Fibroblast of skin of left biceps (primary cell): ENCODE measurements at regions not wholly inside any gene's neighbourhood (a gene's known extent, or its start where the extent isn't known, plus 50 kb on each side); places are given as distances from the start of the nearest gene placed in this dataset.
"Not testable (repeated sequence)": the region's sequence is repeated elsewhere in the genome, so short reads cannot be mapped to it uniquely, and the experiment has no call there.

Experiments
- DNase-seq, 2 experiments: peaks; one replicate each; pipeline ENCODE4 v3.0.0-alpha.2; 2013; ENCODE audit warnings: low read depth in 2 of 2

DNA sequence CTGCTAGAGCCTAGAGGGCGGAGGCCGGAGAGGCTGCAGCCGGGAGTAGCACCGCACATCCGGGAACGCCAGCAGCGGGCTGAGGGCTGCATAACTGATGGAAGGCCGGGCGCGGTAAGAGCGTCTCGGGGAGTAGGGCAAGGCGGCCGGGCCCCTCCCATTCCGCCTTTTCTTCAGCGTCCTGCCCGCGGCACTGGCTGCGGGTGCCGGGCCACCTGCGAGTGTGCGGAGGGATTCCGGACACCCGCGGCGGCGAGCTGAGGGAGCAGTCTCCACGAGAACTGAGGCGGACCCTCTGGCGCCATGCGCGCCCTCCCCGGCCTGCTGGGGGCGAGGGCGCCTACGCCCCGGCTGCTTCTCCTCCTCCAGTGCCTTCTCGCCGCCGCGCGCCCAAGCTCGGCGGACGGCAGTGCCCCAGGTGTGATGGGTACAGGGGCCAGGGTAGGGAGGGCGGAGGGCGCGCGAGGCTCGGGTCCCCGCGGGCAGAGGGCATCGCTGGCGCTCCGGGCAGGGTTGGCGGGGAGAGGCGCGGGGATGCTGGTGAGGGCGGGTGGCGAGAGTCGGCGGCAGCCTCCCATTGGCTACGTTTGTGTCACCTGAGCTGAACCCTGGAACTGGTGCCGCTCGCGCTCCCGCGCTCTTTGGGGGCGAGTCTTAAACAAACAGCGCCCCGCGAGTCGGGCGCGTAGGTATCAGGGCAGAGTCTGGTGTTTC lies 334.4 kb downstream of the SRGAP2C start:
- DNase-seq, result no peak

DNA sequence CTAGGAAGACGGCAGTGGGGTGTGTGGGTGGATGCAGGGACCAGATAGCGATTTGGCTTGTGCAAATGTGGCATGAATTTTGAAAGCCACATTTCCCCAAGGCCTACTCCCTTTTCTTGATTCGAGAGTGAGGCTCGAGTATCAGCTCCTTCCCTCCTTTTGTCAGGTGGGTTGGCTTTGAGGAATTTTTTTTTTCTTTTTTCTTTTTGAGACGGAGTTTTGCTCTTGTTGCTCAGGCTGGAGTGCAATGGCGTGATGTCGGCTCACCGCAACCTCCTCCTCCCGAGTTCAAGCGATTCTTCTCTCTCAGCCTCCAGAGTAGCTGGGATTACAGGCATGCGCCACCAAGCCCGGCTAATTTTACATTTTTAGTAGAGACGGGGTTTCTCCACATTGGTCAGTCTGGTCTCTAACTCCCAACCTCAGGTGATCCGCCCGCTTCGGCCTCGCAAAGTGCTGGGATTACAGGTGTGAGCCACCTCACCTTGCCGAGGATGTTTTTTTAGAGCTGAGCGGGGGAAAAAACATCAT lies 335.0 kb downstream of the SRGAP2C start:
- DNase-seq, result not testable (repeated sequence)

DNA sequence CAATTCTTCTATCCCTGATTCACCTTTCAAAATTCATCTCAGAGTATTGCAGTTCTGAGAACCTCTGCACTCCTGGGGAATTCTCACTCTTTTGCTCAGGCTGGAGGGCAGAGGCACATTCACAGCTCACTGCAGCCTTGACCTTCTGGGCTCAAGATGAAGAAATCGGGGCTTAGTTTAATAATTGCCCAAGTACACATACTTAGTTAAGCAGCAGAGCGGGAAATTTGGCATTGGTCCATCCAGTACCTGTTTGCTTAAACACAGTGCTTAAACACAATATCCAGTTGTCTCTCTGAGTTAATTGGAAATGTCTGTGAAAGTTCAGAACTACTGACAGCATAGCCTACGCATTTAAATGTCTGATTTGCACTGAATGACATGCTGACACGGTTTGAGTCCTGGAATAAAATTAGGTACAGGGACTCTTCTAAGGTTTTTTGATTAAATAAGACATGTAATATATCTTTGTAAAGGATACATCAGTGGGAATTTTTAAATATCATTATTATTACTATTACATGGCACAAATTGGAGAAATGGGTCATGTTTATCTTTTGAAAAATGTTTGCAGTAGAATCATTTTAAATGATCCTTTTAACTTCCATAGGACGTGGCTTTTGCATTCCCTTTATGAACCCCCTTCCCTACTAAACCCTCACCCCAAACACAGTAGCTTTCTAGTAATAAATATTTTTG lies 337.4 kb downstream of the SRGAP2C start:
- no peak for DNase-seq

DNA sequence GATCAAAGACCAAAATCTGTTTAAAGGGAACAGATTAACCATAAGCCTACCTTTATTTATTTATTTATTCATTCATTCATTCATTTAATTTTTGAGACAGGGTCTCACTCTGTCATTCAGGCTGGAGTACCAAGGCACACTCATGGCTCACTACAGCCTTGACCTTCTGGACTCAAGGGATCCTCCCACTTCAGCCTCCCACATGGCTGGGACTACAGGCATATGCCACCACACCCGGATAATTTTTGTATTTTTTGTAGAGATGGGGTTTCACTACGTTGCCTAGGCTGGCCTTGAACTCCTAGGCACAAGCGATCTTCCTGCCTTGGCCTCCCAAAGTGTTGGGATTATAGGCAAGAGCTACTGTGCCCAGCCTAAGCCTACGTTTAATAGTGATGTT lies 338.3 kb downstream of the SRGAP2C start:
- DNase-seq, result not testable (repeated sequence)

DNA sequence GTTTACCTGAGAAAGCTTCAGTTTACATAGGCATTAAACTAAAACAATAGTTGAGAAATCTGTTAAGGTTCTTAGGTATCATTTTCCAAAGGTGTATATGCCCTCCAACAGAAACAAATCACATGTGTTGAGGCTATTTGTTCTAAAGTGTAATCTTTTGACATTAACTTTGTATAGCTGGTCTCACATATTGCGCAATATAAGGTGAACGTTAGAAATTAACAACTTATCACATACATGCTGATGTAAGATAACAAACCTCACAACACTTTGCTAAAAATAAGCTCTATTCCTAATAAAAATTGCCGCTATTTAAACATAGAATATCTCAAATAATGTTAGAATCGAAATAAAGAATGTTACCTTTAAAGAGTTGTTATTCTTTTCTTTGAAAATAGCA lies 340.6 kb downstream of the SRGAP2C start:
- no peak for DNase-seq

DNA sequence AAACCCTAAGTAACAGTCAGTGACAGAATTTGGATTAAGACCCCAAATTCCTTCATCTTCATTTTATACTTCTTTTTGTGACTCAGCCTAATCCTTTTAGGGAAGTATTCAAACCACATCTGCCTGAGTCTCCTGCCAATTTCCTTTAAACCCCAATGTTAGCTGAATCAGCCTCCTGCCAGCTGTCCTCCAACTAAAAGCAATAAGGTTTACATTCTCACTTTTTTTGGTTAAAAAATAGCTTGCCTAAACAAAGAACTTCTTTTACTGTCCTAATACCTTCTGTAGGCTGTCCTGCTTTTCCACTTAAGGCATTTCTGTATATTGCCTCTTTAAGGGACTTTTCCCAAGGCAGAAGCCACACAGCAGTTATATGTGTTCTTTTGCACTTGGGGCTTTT lies 344.2 kb downstream of the SRGAP2C start:
- peak in 1 of 2 experiments; percentile 1 for DNase-seq

DNA sequence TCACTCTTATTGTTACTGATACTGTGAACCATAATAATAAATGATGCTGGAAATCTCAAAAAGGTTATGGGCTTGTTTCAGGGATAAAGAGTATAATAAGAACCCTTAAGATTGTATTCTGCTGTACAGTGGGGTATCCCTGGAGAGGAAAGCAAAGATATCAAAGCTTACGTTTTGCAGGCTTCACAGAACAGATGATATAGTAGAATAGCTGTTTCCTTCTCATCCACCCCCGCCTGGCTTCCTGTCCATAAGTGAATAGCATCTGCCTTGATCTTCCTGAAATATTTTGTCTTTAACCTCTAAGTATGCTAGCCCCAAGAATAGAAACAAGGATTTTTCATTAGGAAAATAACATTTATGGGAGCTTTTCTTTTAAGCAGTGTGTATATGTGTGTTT lies 345.3 kb downstream of the SRGAP2C start:
- not testable (repeated sequence) for DNase-seq

DNA sequence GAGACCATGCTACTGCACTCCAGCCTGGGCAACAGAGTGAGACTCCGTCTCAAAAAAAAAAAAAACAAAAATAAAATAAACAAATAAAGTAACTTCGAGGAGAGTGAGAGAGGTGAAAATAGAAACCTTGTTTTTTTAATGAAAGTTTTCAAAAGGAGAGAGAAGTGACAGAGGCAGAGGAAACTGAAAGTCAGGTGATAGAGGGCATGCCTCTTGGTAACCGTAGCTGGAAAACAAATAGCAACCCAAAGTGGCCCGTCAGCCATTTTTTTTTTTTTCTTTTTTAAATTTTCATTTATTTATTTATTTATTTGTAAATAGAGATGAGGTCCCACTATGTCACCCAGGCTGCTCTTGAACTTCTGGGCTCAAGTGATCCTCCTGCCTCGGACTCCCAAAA lies 347.0 kb downstream of the SRGAP2C start:
- DNase-seq, result not testable (repeated sequence)

DNA sequence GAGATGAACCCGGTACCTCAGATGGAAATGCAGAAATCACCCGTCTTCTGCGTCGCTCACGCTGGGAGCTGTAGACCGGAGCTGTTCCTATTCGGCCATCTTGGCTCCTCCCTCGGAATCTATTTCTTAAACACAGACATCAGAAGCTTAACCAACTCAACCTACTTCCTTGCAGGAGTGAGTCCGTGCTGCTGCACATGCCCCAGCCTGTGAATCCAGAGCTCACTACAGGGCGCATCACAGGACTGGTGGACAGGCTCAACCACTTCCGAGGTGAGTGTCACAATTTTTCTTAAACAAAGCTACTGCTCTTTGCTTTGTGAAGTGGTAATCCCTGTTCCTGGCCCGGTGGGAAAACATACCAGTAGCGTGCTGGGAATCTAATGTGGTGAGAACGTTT lies 353.4 kb downstream of the SRGAP2C start:
- not testable (repeated sequence) for DNase-seq

DNA sequence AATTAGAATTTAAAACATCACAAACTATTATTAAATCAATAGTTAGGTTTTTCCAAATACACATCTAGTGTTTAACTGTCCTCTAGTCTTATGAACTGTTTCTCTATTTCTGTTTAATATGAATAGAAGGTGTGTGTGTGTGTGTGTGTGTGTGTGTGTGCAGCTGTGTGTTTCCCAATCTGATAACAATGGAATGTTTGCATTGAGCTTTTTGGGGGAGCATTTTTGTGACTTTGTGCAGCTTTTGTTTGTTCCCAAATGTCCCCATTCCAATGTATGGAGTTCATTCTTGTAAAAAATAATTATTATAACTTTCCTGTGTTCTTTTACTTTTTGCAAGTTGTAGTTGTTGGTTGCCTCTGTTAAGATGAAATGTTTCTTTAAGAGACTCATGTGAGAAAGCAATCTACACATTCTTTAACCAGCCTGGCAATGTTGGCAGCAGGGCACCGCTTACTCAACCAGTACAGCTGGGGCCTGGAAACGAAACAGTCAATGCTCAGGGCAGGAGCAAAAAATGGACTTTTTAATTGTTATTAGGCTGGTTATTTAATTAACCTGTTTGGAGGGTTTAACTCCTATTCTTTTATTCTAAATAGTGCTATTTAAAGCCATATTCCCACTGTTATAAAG lies 354.3 kb downstream of the SRGAP2C start:
- no peak for DNase-seq

DNA sequence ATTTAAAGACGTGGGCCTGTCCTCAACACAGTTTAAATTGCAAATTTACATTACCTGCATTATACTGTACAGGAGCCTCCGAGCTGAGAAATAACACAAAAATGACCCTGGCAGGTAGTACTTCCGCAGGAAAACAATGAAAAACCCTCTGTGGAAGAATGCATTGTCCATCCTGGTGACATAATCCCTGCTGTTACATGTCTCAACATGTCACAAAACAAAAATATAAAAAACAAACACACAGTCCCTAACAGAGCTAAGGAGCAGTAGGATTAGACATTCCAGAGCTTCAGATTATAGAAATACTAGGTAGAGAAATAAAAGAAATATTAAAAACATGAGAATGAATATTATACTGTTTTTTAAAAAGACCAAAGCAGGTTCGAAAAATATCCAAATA lies 359.2 kb downstream of the SRGAP2C start:
- DNase-seq, result not testable (repeated sequence)

DNA sequence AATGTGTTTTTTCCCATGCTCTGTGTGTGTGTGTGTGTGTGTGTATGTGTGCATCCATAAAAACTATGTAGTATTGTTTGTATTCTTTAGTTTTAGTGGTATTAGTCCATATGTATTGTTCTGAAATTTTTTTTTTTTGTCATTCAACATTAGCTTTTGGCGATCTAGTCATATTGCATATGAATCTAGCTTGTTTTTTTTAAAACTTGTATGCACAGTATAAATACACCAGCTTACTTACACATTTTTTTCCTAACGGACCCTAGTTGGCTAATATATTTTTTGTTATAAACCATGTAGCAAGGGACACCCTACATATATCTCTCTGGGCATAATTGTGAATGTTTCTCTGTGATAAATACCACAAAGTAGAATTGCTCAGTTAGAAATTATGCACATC lies 359.7 kb downstream of the SRGAP2C start:
- no peak for DNase-seq

DNA sequence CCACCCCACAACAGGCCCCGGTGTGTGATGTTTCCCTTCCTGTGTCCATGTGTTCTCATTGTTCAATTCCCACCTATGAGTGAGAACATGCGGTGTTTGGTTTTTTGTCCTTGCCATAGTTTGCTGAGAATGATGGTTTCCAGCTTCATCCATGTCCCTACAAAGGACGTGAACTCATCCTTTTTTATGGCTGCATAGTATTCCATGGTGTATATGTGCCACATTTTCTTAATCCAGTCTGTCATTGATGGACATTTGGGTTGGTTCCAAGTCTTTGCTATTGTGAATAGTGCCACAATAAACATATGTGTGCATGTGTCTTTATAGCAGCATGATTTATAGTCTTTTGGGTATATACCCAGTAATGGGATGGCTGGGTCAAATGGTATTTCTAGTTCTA lies 361.1 kb downstream of the SRGAP2C start:
- DNase-seq, result not testable (repeated sequence)

DNA sequence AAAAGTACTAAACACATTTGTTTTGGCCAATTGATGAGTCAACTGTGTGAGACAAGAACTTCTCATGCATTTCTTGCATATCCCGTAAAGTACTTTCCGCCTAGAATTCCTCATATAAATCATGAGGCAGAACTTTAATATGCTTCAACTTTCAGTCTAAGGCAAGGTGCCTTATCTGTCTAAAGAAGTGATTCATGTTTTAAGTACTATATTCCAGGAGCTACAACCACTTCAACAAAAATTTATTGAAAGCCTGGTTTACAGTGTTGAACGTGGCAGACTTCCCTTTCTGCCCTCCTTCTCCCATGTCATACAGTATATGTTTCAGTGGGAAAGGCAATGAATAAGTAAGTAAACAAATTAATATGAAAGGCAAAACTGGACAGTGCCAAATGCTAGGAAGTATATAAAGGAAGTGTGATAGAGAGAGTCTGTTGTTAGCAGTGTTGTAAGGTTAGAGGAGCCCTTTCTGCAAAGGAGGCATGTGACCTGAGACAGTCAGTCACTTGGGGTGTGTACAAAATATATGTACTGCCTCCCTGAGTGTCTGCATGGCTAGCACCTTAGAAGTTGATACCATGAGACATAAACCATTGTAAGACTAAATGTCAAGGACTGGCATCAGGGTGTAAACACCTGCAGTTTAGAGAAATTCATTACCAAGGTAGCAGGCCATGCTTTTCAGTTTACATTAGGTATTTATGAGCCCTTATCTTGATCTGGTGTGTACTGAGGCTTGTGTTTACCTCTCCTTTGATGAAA lies 362.2 kb downstream of the SRGAP2C start:
- no peak for DNase-seq

DNA sequence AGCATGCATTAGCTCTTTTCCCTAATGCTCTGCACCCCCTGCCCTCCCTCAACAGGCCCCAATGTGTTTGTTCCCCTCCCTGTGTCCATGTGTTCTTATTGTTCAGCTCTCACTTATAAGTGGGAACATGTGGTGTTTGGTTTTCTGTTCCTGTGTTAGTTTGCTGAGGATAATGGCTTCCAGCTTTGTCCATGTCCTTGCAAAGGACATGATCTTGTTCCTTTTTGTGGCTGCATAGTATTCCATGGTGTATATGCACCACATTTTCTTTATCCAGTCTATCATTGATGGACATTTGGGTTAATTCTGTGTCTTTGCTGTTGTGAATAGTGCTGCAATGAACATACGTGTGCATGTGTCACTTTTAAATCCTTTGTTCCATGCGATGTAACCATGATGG lies 363.0 kb downstream of the SRGAP2C start:
- DNase-seq, result not testable (repeated sequence)

DNA sequence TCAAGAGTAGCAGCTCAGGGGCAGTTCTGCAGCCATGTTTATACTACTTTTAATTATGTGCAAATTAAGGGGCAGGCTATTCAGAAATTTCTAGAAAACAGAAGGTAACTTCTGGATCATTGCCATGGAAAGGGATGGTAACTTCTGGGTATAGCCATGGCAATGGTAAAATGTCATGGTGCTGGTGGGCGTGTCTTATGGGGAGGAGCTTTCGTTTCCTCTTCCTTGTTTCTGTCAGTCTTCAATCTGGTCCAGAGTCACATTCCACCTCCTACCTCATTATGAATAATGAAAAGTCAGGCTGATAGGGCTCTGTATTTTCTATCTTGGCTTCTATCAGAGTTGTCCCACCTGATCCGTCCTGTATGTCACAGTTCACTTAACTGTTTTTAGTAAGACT lies 366.0 kb downstream of the SRGAP2C start:
- DNase-seq, result not testable (repeated sequence)

DNA sequence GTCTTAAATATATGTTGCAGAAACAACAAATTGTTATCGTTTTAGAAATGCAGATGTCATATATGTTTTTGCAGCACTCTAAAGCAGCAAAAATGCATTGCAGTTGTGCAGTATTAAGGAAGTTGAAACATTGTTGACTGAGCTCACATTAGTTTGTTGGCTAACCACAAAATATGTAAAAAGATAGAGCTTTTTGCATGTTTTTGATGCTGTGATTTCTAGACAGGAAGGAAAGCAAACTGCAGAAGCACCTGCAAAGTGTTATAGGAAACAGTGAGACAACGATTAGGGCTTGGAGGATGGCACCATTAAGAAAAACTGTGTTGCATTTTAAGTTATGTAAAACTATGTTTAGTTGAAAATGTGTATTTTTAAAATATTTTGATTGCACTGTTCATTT lies 366.7 kb downstream of the SRGAP2C start:
- DNase-seq, result not testable (repeated sequence)

DNA sequence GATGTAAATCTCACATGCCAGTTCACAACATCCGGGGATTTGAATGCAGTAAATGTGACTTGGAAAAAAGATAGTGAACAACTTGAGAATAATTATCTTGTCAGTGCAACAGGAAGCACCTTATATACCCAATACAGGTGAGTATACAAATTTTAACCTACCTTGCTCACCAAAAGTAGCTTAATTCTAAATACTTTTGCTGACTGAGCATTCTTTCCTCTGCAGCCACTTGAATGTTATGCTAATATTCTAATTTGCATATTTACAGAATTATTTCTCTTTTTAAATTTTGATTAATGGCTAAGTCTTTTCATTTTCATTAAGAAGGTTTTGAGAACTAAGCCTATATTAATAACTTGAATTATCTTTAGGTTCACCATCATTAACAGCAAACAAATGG lies 371.8 kb downstream of the SRGAP2C start:
- DNase-seq, result not testable (repeated sequence)

DNA sequence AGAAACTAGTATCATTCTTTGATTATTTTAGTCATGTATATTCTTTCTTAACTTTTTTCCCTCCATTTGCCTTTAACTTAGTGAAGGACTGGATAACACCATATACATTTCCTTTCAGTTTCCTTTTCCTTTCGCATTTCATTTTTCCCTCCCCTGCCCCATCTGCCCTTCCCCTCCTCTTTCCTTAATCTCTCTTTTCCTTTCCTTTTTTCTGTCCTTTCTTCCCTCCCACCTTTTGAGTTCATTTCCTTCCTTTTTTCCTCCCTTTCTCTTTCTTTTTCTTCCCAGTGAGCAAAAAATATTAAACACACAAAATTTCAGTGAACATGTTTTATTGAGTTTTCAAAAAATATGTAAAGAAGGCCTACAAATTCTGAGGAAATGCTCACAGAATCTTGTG lies 373.3 kb downstream of the SRGAP2C start:
- DNase-seq, result not testable (repeated sequence)

DNA sequence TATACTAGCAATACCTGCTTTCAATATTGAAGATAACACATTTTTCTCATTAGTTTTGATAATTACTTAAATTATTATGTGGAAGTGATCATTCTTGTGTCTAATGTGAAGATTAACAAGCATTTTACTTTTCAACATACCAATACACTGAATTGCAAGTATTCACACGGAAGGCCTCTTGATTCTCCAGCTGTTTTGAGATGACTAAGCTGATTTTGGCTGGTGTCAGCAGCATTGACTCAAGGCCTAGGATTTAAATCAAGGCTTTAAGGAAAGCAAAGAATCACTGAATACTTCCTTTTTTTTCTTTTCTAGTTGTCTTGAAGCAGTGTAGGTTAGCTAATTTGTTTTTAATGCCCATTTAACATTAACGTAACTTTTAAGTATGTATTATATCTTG lies 373.7 kb downstream of the SRGAP2C start:
- peak; percentile 58 to 62 for DNase-seq

DNA sequence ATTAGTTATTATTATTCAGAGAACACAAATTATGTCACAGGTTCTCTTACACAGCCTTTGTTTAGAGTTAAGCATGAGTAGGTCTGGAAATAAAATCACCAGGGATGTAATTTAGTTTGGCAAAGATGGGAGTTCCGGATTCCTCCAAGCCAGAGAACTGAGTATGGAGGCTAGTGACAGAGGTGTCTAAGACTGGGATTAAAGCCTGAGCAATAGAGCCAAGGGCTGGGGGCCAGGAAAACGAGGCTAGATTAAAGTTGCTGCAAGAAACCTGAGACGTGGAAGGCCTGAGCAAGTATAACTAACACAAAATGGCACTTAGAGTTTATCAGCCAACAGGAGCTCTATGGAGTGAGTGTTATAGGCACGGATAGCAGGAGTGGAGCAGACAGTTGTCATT lies 381.6 kb downstream of the SRGAP2C start:
- no peak for DNase-seq

DNA sequence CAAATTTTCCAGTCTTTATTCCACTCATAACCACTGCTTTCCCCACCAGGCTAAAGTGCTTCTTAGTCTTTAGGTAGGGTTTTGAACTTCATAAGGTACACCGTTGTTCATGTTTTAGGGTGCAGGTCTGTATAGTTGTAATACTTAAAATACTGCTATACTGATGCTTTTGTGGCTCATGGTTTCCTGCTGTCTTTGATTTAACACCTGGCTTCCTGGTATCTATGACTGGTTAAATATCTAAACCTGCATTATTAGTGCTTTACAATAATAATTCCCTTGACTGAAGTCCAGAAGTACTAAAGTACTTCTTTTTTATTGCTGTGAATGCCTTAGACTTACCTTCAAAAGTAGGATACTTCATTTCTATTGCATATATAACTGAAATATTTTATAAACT lies 384.7 kb downstream of the SRGAP2C start:
- DNase-seq, result no peak
